GM12878 (cell line): ENCODE measurements at regions not wholly inside any gene's neighbourhood (a gene's known extent, or its start where the extent isn't known, plus 50 kb on each side); places are given as distances from the start of the nearest gene placed in this dataset.

Source experiments
- ATAC-seq: fragments of 200-7000 bp; cut with Tn5 transposase; 3 replicates; pipeline ENCODE4 v1.9.1; 2020; ENCODE audit warnings: mild to moderate bottlenecking, moderate library complexity
- BruUV-seq: library from RNA; stranded (reverse); fragments of 400-500 nt; replicated peaks from 2 replicates; lab custom pipeline; 2021; lab: Mats Ljungman, UMichigan
- CTCF ChIA-PET: fragments of 300-600 bp; sonication (Branson Sonifier 250); formaldehyde crosslinking; extraction: SDS; loops from one replicate; lab custom pipeline; 2021; ENCODE audit warnings: inconsistent platforms; lab: Yijun Ruan, JAX
- POLR2A ChIA-PET: fragments of 350-600 bp; formaldehyde crosslinking; extraction: SDS; loops from one replicate; lab custom pipeline; 2021; ENCODE audit warnings: inconsistent platforms; lab: Charles Lee
- RAD21 ChIA-PET: fragments of 300-600 bp; sonication (Branson Sonifier 250); formaldehyde crosslinking; loops from one replicate; lab custom pipeline; 2023; ENCODE audit warnings: antibody characterized with exemption; ENCODE audit not compliant: unreplicated experiment; lab: Charles Lee
- SMC1A ChIA-PET: fragments of 300-600 bp; sonication (Branson Sonifier 250); formaldehyde crosslinking; loops from one replicate; lab custom pipeline; 2023; ENCODE audit not compliant: unreplicated experiment, uncharacterized antibody; lab: Charles Lee
- DNase-seq: peaks from one replicate; pipeline ENCODE4 v3.0.0-alpha.2; 2011; ENCODE audit warnings: low read depth, low spot score
- FAIRE-seq: peaks from 3 replicates; lab custom pipeline; 2011; peaks lifted over from hg19 to GRCh38; lab: Jason Lieb, UNC
- H2AFZ ChIP-seq: 2 replicates; pipeline ENCODE4 v1.6.0; 2011; ENCODE audit warnings: low read depth, low read length, control low read depth; ENCODE audit not compliant: control insufficient read depth
- H3K27ac ChIP-seq: 2 replicates; pipeline ENCODE4 v1.5.1; 2011; ENCODE audit warnings: control low read depth; ENCODE audit not compliant: control insufficient read depth, insufficient read depth
- H3K27me3 ChIP-seq, 2 experiments: replicated peaks in 1 of 2; 2 replicates each; pipeline versions ENCODE4 v1.6.0 to v1.6.1; 2011; ENCODE audit warnings: low read length in 1 of 2; ENCODE audit not compliant: control insufficient read depth in 2 of 2, insufficient read depth in 2 of 2
- H3K36me3 ChIP-seq, 2 experiments: 2 replicates each; pipeline ENCODE4 v1.5.1; 2011; ENCODE audit warnings: low read length in 1 of 2; ENCODE audit not compliant: control insufficient read depth in 2 of 2, insufficient read depth in 2 of 2
- H3K4me1 ChIP-seq: 2 replicates; pipeline ENCODE4 v1.6.1; 2011; ENCODE audit warnings: mild to moderate bottlenecking, low read length, moderate library complexity, mixed read lengths; ENCODE audit not compliant: control insufficient read depth, insufficient read depth
- H3K4me2 ChIP-seq: 2 replicates; pipeline ENCODE4 v1.6.0; 2011; ENCODE audit warnings: control low read depth; ENCODE audit not compliant: control insufficient read depth, insufficient read depth
- H3K4me3 ChIP-seq: fragments of 200-600 bp; sonication (generic); 2 replicates; pipeline ENCODE4 v1.5.1; 2016
- H3K79me2 ChIP-seq: 2 replicates; pipeline ENCODE4 v1.6.0; 2011; ENCODE audit warnings: low read length; ENCODE audit not compliant: control insufficient read depth, insufficient read depth
- H3K9ac ChIP-seq: 2 replicates; pipeline ENCODE4 v1.8.0; 2011; ENCODE audit warnings: low read length, control low read depth, mixed read lengths; ENCODE audit not compliant: control insufficient read depth, insufficient read depth
- H3K9me3 ChIP-seq: replicated peaks from 3 replicates; pipeline ENCODE4 v1.5.1; 2011; ENCODE audit warnings: mild to moderate bottlenecking, low read length; ENCODE audit not compliant: control insufficient read depth, insufficient read depth
- H4K20me1 ChIP-seq: 2 replicates; pipeline ENCODE4 v1.6.0; 2011; ENCODE audit not compliant: control insufficient read depth, insufficient read depth
- CREB1 ChIP-seq: IDR thresholded peaks from 2 replicates; pipeline ENCODE4 v1.6.1; 2012; ENCODE audit warnings: low read depth, mild to moderate bottlenecking, inconsistent platforms
- EP300 ChIP-seq, 2 experiments: fragments of 150-350 bp in 1 of 2; IDR thresholded peaks; 2 replicates each; pipeline ENCODE4 v1.6.1; 2011 to 2012; ENCODE audit warnings: low read depth in 2 of 2, low read length in 2 of 2, borderline replicate concordance in 1 of 2, improper control_type of control experiment in 1 of 2, inconsistent platforms in 1 of 2; ENCODE audit not compliant: control insufficient read depth in 1 of 2
- GATAD2B ChIP-seq: fragments of 450-650 bp; conservative IDR thresholded peaks from 2 replicates; pipeline ENCODE4 v1.6.1; 2017; ENCODE audit warnings: low read depth, mild to moderate bottlenecking, moderate library complexity
- MAX ChIP-seq: IDR thresholded peaks from 2 replicates; pipeline ENCODE4 v1.6.1; 2012; ENCODE audit warnings: low read depth, low read length, improper control_type of control experiment
- NFYA ChIP-seq: IDR thresholded peaks from 2 replicates; pipeline ENCODE4 v1.6.1; 2011; ENCODE audit warnings: low read depth, mild to moderate bottlenecking, low read length, improper control_type of control experiment, borderline replicate concordance
- PAX5 ChIP-seq: IDR thresholded peaks from 2 replicates; pipeline ENCODE4 v1.6.1; 2011; ENCODE audit warnings: low read depth, low read length, borderline replicate concordance
- RUNX3 ChIP-seq: IDR thresholded peaks from 2 replicates; pipeline ENCODE4 v1.6.1; 2012; ENCODE audit warnings: low read length, inconsistent platforms
- TCF12 ChIP-seq: IDR thresholded peaks from 2 replicates; pipeline ENCODE4 v1.6.1; 2011; ENCODE audit warnings: low read depth, mild to moderate bottlenecking, low read length
- TCF7 ChIP-seq: IDR thresholded peaks from 2 replicates; pipeline ENCODE4 v1.6.1; 2014; ENCODE audit warnings: antibody characterized with exemption, borderline replicate concordance
- WGBS: methylation state at CpG from one replicate; pipeline ENCODE4 v1.1.6; 2016; ENCODE audit warnings: low lambda C conversion rate; ENCODE audit not compliant: insufficient replicate concordance, insufficient coverage; ENCODE audit errors: missing lambda C conversion rate; 5-methylcytosine and 5-hydroxymethylcytosine counted together
- in situ Hi-C: fragments of 300-500 bp; cut with MboI; formaldehyde crosslinking; loops from 9 replicates; pipeline ENCODE4 v1.14.3; 2018; ENCODE audit warnings: mixed read lengths
- intact Hi-C: fragments of 100-400 bp; cut with micrococcal nuclease; formaldehyde crosslinking; loops from one replicate; pipeline ENCODE4 v1.14.2; 2022; ENCODE audit not compliant: unreplicated experiment
- TF ChIP-seq, protein P1 (sequence below): IDR thresholded peaks from 2 replicates; pipeline ENCODE4 v1.6.1; 2011; ENCODE audit warnings: borderline replicate concordance, low read depth, mild to moderate bottlenecking, moderate library complexity, low read length; ENCODE audit not compliant: insufficient read depth, poor library complexity, severe bottlenecking

DNA sequence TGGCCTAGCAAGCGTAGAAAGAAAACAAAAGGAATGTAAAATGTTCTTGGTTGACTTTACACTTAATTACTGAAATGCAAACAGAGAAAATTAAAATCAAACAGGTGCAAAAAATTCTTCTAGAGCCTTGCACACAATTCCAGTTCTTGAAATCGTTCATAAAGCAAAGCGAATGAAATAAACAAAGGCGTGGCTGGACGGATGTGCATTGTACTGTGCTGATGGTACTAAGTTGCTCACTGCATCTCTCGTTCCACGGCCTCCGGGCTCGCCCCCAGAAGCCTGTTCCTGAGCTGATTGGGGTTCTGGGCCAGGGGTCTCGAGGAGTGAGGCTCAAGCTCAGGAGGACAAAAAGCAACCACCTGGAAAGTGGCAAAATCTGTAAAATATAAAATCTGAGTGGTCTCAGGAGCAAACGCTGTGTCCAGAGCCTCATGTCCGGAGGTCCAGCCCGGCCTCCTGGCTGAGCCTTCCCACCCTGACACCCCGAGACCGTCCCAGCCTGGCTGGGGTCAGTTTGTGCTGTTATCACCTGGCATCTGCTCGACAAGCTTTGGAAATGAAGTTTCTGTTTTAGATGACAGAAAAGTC lies 71.3 kb downstream of the TTLL2 start:
- no peaks in the 10 kb centered on the region for H3K9me3 ChIP-seq
- TF ChIP-seq NFYA, result no peak
- TF ChIP-seq, protein P1, sequence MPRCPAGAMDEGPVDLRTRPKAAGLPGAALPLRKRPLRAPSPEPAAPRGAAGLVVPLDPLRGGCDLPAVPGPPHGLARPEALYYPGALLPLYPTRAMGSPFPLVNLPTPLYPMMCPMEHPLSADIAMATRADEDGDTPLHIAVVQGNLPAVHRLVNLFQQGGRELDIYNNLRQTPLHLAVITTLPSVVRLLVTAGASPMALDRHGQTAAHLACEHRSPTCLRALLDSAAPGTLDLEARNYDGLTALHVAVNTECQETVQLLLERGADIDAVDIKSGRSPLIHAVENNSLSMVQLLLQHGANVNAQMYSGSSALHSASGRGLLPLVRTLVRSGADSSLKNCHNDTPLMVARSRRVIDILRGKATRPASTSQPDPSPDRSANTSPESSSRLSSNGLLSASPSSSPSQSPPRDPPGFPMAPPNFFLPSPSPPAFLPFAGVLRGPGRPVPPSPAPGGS, result no peak
- TF ChIP-seq MAX, result no peak
- no peak for TF ChIP-seq TCF7
- TF ChIP-seq RUNX3, result no peak
- no peak for TF ChIP-seq EP300 (IDR thresholded peaks at IDR 0.05; ENCODE audit: borderline replicate concordance in 1 of 2, control insufficient read depth in 1 of 2, low read depth in 2 of 2, low read length in 2 of 2)
- TF ChIP-seq CREB1, result no peak
- TF ChIP-seq GATAD2B, result no peak
- no peak for TF ChIP-seq TCF12
- no peak for TF ChIP-seq PAX5
- TF ChIP-seq, all 136 proteins: peak for 0
- H4K20me1 ChIP-seq, result no peaks in the 10 kb centered on the region
- no peak overlapping the region for H3K4me3 ChIP-seq
- ATAC-seq (no peak), FAIRE-seq (no peak), DNase-seq (no peak)
- no peak overlapping the region for H3K27ac ChIP-seq
- ChIA-PET CTCF (no interaction called here), RAD21 (no interaction called here), SMC1A (no interaction called here), POLR2A (no interaction called here)
- 13% methylated on average over 16 of the region's 16 CpGs for WGBS
- H3K9ac ChIP-seq, result no peak overlapping the region
- no peak overlapping the region for H3K4me2 ChIP-seq
- H3K4me1 ChIP-seq, result no peaks in the 10 kb centered on the region
- in situ Hi-C loops, result no loop called here
- peaks cover 4% of the 10 kb centered on the region in 2 experiments; a peak in 3 of 4 replicates for H3K27me3 ChIP-seq
- H3K79me2 ChIP-seq, result no peaks in the 10 kb centered on the region
- H3K36me3 ChIP-seq, result no peaks in the 10 kb centered on the region
- no peak overlapping the region for H2AFZ ChIP-seq
- BruUV-seq, result no TSS peak
- intact Hi-C loops, result no loop called here
